ENCODE measurements at regions not wholly inside any gene's neighbourhood (a gene's known extent, or its start where the extent isn't known, plus 50 kb on each side); places are given as distances from the start of the nearest gene placed in this dataset.

GRCh38 chrX:110442635-110443034, 84.0 kb downstream of the RTL9 start:
- no peak for TF ChIP-seq CTCF (IDR thresholded peaks at IDR 0.05)
- no peak for TF ChIP-seq POLR2A (IDR thresholded peaks at IDR 0.05)

Data from adrenal gland (tissue), 5 donors.